Right atrium auricular region (tissue), 2 donors: ENCODE measurements at regions not wholly inside any gene's neighbourhood (a gene's known extent, or its start where the extent isn't known, plus 50 kb on each side); places are given as distances from the start of the nearest gene placed in this dataset.

Experiments
- DNase-seq: peaks from one replicate; pipeline ENCODE4 v3.0.0-alpha.2; 2019; ENCODE audit warnings: low spot score
- H3K27ac ChIP-seq, 2 donors: fragments of 200-600 bp; sonication (generic); 1 replicate in 1 of 2; 2 replicates in 1 of 2; pipeline ENCODE4 v1.5.1; 2016 to 2019
- H3K27me3 ChIP-seq, 2 donors: fragments of 200-600 bp; sonication (generic); one replicate each; pipeline versions ENCODE4 v1.5.1 to v1.6.0; 2017 to 2019
- H3K36me3 ChIP-seq: fragments of 200-600 bp; sonication (generic); one replicate; pipeline ENCODE4 v1.5.1; 2016
- H3K4me1 ChIP-seq, 2 donors: fragments of 200-600 bp; sonication (generic); one replicate each; pipeline versions ENCODE4 v1.5.1 to v1.6.0; 2017 to 2019
- H3K4me3 ChIP-seq, 2 donors: fragments of 200-600 bp; sonication (generic); 1 replicate in 1 of 2; 2 replicates in 1 of 2; pipeline ENCODE4 v1.5.1; 2017 to 2019; ENCODE audit warnings: mild to moderate bottlenecking in 1 of 2, moderate library complexity in 1 of 2
- H3K9me3 ChIP-seq, 2 donors: fragments of 200-600 bp; sonication (generic); one replicate each; pipeline ENCODE4 v1.5.1; 2019
- TF ChIP-seq, protein P1 (sequence below), 2 donors: fragments of 200-600 bp; sonication (generic); IDR thresholded peaks; one replicate each; pipeline ENCODE4 v1.5.1; 2019; ENCODE audit warnings: antibody characterized with exemption in 2 of 2

DNA sequence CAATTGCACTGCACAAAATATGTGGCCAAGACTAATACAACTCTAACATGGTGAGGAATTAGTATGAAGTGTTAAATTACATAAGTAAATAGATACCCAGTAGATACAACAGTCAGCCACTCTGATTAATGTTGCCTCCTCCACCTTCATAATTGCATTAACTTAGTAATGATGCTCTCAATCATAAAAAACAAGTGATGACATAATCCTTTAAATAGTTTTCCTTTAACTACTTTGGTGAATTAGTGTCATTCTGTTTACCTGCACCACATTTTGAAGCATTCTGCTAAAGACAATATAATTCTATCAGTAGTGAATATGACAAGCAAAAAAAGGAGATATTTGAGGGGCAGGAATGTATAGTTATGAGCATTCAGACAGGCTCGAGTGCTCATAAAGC lies 265.9 kb upstream of the SLC24A2 start:
- Histone ChIP-seq H3K4me3 (no peak overlapping the region), H3K27ac (no peak overlapping the region), H3K4me1 (no peaks in the 10 kb centered on the region), H3K27me3 (no peaks in the 10 kb centered on the region), H3K36me3 (no peaks in the 10 kb centered on the region), H3K9me3 (no peaks in the 10 kb centered on the region)
- TF ChIP-seq, protein P1, sequence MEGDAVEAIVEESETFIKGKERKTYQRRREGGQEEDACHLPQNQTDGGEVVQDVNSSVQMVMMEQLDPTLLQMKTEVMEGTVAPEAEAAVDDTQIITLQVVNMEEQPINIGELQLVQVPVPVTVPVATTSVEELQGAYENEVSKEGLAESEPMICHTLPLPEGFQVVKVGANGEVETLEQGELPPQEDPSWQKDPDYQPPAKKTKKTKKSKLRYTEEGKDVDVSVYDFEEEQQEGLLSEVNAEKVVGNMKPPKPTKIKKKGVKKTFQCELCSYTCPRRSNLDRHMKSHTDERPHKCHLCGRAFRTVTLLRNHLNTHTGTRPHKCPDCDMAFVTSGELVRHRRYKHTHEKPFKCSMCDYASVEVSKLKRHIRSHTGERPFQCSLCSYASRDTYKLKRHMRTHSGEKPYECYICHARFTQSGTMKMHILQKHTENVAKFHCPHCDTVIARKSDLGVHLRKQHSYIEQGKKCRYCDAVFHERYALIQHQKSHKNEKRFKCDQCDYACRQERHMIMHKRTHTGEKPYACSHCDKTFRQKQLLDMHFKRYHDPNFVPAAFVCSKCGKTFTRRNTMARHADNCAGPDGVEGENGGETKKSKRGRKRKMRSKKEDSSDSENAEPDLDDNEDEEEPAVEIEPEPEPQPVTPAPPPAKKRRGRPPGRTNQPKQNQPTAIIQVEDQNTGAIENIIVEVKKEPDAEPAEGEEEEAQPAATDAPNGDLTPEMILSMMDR (IDR thresholded peaks at IDR 0.05) = no peak
- DNase-seq = no peak

DNA sequence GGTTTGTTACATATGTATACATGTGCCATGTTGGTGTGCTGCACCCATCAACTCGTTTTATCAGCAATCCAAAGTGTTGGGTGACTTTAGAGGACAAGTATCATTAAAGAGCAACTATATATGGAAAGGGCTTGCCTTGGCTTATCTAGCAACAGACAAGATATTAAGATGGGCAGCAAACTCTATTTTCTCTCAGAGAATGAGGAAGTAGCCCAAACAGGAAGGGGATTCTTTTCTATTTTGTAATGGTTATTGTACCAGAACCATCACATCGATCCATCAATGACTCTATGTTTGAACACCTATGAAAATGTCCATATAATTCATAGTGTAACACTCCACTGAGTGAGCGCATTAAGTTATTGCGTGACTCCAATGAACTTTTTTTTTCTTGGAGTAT lies 260.1 kb upstream of the SLC24A2 start:
- Histone ChIP-seq H3K36me3 (no peaks in the 10 kb centered on the region), H3K4me3 (no peak overlapping the region), H3K27me3 (no peaks in the 10 kb centered on the region), H3K9me3 (no peaks in the 10 kb centered on the region), H3K4me1 (no peaks in the 10 kb centered on the region), H3K27ac (no peak overlapping the region)
- DNase-seq = no peak
- TF ChIP-seq, protein P1 (IDR thresholded peaks at IDR 0.05) = no peak

DNA sequence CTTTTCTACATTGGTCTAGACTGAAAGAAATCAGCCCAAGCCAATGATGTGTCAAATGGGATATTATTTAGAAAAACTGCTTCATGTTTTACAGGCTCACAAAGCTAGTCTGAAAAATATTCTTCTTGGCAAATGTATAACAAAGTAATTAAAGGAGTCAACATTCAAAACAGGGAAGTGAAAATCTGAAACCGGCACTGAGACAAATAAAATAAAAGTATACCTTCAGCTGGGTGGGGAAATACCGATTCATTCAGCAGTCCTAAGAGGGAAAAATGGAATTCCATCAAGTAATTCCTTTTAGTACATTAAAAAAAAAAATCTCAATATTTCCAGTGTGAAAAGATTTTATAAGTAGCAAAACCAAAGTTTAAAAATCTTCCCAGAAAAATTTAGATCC lies 259.6 kb upstream of the SLC24A2 start:
- no peaks in the 10 kb centered on the region for H3K27me3 ChIP-seq
- no peak overlapping the region for H3K27ac ChIP-seq
- no peaks in the 10 kb centered on the region for H3K36me3 ChIP-seq
- H3K4me1 ChIP-seq = no peaks in the 10 kb centered on the region
- TF ChIP-seq, protein P1 (IDR thresholded peaks at IDR 0.05) = no peak
- no peaks in the 10 kb centered on the region for H3K9me3 ChIP-seq
- DNase-seq = no peak
- no peak overlapping the region for H3K4me3 ChIP-seq

DNA sequence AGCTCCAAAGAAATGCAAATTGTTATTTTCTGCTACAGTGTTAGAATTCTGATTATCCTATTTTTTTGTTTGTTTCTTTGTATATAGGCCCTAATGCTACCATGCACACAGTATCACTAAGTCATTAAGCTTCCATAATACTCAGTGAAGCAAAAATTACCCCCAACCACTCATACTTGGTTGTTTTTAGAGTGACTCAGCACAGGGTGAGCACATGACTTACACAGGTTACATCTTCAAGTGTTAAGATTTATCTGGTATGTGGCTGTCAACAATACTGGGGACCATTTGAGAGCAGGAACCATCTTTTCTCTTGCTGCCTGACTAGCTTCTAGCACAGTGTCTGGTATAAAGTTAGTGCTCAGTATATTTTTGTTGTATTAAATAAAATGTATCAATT lies 255.8 kb upstream of the SLC24A2 start:
- H3K36me3 ChIP-seq = no peaks in the 10 kb centered on the region
- no peak overlapping the region for H3K4me3 ChIP-seq
- H3K9me3 ChIP-seq = no peaks in the 10 kb centered on the region
- no peak overlapping the region for H3K27ac ChIP-seq
- TF ChIP-seq, protein P1 (IDR thresholded peaks at IDR 0.05) = no peak
- H3K4me1 ChIP-seq = peaks cover 0 to 12% of the 10 kb centered on the region in 2 donors
- no peaks in the 10 kb centered on the region for H3K27me3 ChIP-seq
- DNase-seq = no peak

DNA sequence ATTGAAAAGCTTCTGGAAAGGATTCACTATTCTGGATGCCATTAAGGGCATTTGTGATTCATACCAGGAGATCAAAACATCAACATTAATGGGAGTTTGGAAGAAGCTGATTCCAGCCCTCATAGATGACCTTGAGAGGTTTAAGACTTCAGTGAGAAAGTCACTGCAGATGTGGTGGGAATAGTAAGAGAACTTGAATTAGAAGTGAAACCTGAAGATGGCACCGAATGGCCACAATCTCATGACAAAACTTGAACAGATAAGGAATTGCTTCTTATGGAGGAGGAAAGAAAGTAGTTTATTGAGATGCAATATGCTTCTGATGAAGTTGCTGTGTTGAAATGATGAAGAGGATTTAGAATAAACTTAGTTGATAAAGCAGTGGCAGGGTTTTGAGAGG lies 254.6 kb upstream of the SLC24A2 start:
- no peak overlapping the region for H3K4me3 ChIP-seq

DNA sequence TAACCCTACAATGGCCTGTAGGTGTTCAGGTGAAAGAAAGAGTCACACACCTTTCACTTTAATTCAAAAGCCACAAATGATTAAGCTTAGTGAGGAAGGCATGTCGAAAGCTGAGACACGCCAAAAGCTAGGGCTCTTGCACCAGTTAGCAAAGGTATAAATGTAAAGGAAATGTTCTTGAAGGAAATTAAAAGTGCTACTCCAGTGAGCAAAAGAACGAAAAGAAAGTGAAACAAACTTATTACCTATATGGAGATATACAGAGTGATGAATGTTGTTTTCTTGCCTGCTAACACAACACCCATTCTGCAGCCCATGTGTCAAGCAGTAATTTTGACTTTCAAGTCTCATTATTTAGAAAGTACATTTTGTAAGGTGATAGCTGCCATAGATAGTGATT lies 254.2 kb upstream of the SLC24A2 start:
- DNase-seq = no peak
- H3K9me3 ChIP-seq = no peaks in the 10 kb centered on the region
- peaks cover 0 to 12% of the 10 kb centered on the region in 2 donors for H3K4me1 ChIP-seq
- TF ChIP-seq, protein P1 (IDR thresholded peaks at IDR 0.05) = no peak
- no peaks in the 10 kb centered on the region for H3K36me3 ChIP-seq
- no peak overlapping the region for H3K4me3 ChIP-seq
- no peaks in the 10 kb centered on the region for H3K27me3 ChIP-seq
- no peak overlapping the region for H3K27ac ChIP-seq

More for the DNA sequence above, 254.6 kb upstream of the SLC24A2 start:
- no peaks in the 10 kb centered on the region for H3K9me3 ChIP-seq
- H3K4me1 ChIP-seq = peaks cover 0 to 12% of the 10 kb centered on the region in 2 donors
- H3K27me3 ChIP-seq = no peaks in the 10 kb centered on the region
- TF ChIP-seq, protein P1 (IDR thresholded peaks at IDR 0.05) = no peak
- no peak for DNase-seq
- H3K36me3 ChIP-seq = no peaks in the 10 kb centered on the region
- H3K27ac ChIP-seq = no peak overlapping the region
